ENCODE measurements at regions not wholly inside any gene's neighbourhood (a gene's known extent, or its start where the extent isn't known, plus 50 kb on each side); places are given as distances from the start of the nearest gene placed in this dataset.

DNA sequence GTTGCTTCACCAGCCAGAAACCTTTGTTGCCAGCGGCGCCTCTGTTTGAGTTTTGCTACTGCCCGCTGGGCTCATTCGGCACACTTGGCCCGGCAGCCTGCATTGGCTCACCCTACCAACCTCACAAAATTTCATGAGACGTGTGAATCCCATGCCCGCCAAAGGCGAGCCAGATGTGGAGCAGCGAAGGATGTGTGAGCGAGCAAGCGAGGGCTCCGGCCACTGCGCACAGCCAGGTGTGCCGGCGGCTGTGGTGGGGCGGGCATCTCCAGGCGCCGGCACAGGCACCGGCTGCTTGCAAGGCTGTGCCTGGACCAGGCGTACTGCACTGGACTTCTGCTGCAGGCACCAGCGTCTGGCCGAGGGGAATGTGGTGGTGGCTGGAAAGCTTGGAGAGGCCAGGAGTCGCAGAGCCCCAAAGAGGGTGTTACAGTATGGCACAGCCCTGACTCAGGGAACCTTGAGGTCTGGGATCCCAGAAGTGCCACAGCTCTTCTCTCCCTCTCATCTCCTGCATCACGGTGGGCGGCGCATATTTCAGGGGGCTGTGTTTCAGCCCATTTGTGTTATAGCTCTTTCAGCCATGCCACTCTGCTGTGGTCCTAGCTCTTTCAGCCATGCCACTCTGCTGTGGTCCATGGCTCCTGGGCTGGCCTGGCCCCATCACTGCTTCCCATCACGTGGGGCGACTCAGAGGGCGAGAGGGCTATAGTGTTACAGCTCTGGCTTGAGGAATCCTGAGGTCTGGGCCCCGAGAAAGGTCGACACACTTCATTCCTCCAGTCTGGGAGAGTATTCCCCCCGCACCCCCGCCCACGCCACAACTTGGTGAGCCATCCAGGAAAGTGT, 592.0 kb upstream of the SLITRK5 start:
- TF ChIP-seq POLR2AphosphoS5 (IDR thresholded peaks at IDR 0.05; ENCODE audit: low read depth, low read length), result no peak
- no peak for TF ChIP-seq POLR2A (IDR thresholded peaks at IDR 0.05; ENCODE audit: low read depth, low read length)
- DNase-seq (ENCODE audit: insufficient read length), result no peak
- FAIRE-seq, result no peak

GRCh38 chr13:87080100-87080779, 590.9 kb upstream of the SLITRK5 start:
- DNase-seq (ENCODE audit: insufficient read length) (no peak), FAIRE-seq (no peak)
- TF ChIP-seq TAF1 (IDR thresholded peaks at IDR 0.05; ENCODE audit: borderline replicate concordance, low read depth, low read length), result no peak
- no peak for TF ChIP-seq POLR2AphosphoS5 (IDR thresholded peaks at IDR 0.05; ENCODE audit: low read depth, low read length)
- TF ChIP-seq POLR2A (IDR thresholded peaks at IDR 0.05; ENCODE audit: low read depth, low read length), result no peak

DNA sequence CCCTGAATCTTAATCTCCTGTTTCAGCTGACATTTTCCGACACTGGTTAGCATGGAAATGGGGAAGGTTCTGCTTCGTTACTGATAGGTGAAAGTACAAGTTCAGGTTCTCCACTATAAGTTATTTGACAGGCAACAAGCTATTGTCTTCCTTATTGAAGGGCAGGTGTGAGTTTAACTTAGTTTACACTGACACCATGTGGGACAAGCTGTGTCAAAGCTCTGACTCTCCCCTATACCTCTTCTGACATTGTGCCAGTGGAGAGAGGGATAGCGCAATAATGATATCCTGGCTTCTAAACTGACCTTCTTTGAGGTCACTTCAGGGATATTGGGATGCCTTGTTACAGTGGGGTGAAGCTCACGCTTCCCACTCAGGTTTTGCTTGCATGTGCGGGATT, 587.0 kb upstream of the SLITRK5 start:
- no peak for TF ChIP-seq POLR2A (IDR thresholded peaks at IDR 0.05; ENCODE audit: low read depth, low read length)
- no peak for TF ChIP-seq TAF1 (IDR thresholded peaks at IDR 0.05; ENCODE audit: borderline replicate concordance, low read depth, low read length)
- TF ChIP-seq POLR2AphosphoS5 (IDR thresholded peaks at IDR 0.05; ENCODE audit: low read depth, low read length), result no peak
- DNase-seq (ENCODE audit: insufficient read length), result no peak
- FAIRE-seq, result no peak

- no peak for TF ChIP-seq POLR2AphosphoS5 (IDR thresholded peaks at IDR 0.05; ENCODE audit: low read depth, low read length)
- TF ChIP-seq TAF1 (IDR thresholded peaks at IDR 0.05; ENCODE audit: borderline replicate concordance, low read depth, low read length), result no peak
- TF ChIP-seq POLR2A (IDR thresholded peaks at IDR 0.05; ENCODE audit: low read depth, low read length), result no peak
- no peak for DNase-seq (ENCODE audit: insufficient read length)
- no peak for FAIRE-seq
Observed at GRCh38 chr13:87087741-87088140, 583.4 kb upstream of the SLITRK5 start.

DNA sequence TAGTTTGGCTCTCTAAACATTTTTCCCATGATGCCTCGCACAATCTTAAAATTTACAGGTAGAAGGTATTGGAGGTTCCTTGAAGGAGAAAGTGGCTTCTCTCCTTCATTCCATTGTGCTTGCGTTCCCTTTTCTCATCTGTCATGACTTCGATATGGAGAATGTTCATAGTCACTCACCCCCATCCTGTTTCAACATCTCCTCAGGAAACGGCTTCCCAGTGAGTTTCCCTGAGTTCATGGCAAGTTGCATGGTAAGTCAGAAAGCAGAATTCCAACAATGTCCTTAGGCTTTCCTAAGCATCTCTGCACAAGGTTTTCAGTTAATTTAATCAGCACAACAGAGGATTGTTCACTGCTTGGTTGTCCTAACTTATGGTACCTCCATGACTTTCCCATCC, 581.8 kb upstream of the SLITRK5 start:
- DNase-seq (ENCODE audit: insufficient read length) (no peak), FAIRE-seq (no peak)
- TF ChIP-seq POLR2A (IDR thresholded peaks at IDR 0.05; ENCODE audit: low read depth, low read length) (no peak), POLR2AphosphoS5 (IDR thresholded peaks at IDR 0.05; ENCODE audit: low read depth, low read length) (no peak)

DNA sequence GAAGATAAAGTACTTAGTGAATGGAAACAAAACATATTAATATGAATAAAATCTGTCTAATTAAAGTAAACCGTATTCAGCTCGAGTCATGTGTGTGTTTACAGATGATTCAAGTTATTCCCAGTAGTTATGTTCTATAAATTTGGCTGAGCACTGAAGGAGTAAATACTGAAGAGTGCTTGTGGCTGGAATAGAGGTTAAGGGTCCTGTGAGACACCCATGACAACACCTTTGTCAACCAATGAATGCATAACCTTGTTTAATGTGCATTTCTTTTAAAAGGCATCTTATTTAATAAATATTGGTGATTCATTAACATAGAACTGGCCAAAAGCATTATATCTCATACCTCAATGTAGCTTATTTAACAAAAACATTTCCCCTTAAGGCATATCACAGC, 577.8 kb upstream of the SLITRK5 start:
- DNase-seq (ENCODE audit: insufficient read length) (no peak), FAIRE-seq (no peak)
- no peak for TF ChIP-seq POLR2A (IDR thresholded peaks at IDR 0.05; ENCODE audit: low read depth, low read length)
- no peak for TF ChIP-seq POLR2AphosphoS5 (IDR thresholded peaks at IDR 0.05; ENCODE audit: low read depth, low read length)
- no peak for TF ChIP-seq TAF1 (IDR thresholded peaks at IDR 0.05; ENCODE audit: borderline replicate concordance, low read depth, low read length)

GRCh38 chr13:87094646-87095045, 576.5 kb upstream of the SLITRK5 start:
- no peak for FAIRE-seq
- TF ChIP-seq TAF1 (IDR thresholded peaks at IDR 0.05; ENCODE audit: borderline replicate concordance, low read depth, low read length), result no peak
- TF ChIP-seq POLR2A (IDR thresholded peaks at IDR 0.05; ENCODE audit: low read depth, low read length), result no peak
- no peak for TF ChIP-seq POLR2AphosphoS5 (IDR thresholded peaks at IDR 0.05; ENCODE audit: low read depth, low read length)
- DNase-seq (ENCODE audit: insufficient read length), result no peak

DNA sequence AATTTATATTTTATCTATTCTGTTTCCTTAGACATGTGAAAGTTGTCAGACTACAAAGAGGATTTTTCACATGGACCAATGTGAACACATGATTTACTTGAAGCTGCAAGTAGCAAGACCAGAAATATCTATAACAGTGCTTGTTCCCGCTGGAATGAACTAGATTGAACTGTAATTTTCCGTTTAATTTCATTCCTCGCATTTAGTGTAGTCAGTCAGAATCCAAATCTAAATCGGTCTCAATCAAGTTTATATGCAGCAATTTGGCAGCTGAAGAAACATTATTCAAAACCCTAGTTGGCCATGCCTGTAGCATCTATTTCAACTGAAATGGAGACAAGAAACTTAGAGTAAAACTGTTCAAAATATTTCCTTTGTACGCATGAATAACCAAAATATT, 570.7 kb upstream of the SLITRK5 start:
- TF ChIP-seq POLR2A (IDR thresholded peaks at IDR 0.05; ENCODE audit: low read depth, low read length) (no peak), POLR2AphosphoS5 (IDR thresholded peaks at IDR 0.05; ENCODE audit: low read depth, low read length) (no peak), TAF1 (IDR thresholded peaks at IDR 0.05; ENCODE audit: borderline replicate concordance, low read depth, low read length) (no peak)
- no peak for DNase-seq (ENCODE audit: insufficient read length)
- no peak for FAIRE-seq

- TF ChIP-seq POLR2A (IDR thresholded peaks at IDR 0.05; ENCODE audit: low read depth, low read length) (no peak), POLR2AphosphoS5 (IDR thresholded peaks at IDR 0.05; ENCODE audit: low read depth, low read length) (no peak), TAF1 (IDR thresholded peaks at IDR 0.05; ENCODE audit: borderline replicate concordance, low read depth, low read length) (no peak)
- no peak for FAIRE-seq
- DNase-seq (ENCODE audit: insufficient read length), result no peak
Observed at GRCh38 chr13:87107651-87108050, 563.5 kb upstream of the SLITRK5 start.

- TF ChIP-seq POLR2AphosphoS5 (IDR thresholded peaks at IDR 0.05; ENCODE audit: low read depth, low read length), result no peak
- TF ChIP-seq POLR2A (IDR thresholded peaks at IDR 0.05; ENCODE audit: low read depth, low read length), result no peak
- no peak for TF ChIP-seq TAF1 (IDR thresholded peaks at IDR 0.05; ENCODE audit: borderline replicate concordance, low read depth, low read length)
- DNase-seq (ENCODE audit: insufficient read length) (no peak), FAIRE-seq (no peak)
Observed at GRCh38 chr13:87120476-87120875, 550.7 kb upstream of the SLITRK5 start.

DNA sequence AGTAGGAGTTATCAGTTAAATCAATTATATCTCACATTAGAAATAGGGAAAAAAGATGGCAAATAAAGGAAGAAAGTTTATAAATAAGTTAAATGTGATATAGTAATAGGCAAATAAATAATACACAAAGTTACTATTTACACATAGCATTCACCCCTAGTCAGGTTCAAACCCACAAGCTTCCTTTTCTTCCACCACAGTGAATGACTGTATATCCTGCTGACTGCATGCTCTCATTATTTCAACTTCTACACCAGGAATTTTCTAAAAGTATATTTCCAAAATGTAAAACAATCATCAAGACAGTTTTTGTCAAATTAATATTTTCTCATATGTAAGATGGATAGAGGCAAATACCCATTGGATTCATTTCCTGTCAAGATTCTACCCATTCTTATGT, 548.6 kb upstream of the SLITRK5 start:
- TF ChIP-seq POLR2A (IDR thresholded peaks at IDR 0.05; ENCODE audit: low read depth, low read length) (no peak), POLR2AphosphoS5 (IDR thresholded peaks at IDR 0.05; ENCODE audit: low read depth, low read length) (no peak), TAF1 (IDR thresholded peaks at IDR 0.05; ENCODE audit: borderline replicate concordance, low read depth, low read length) (no peak)
- DNase-seq (ENCODE audit: insufficient read length) (no peak), FAIRE-seq (no peak)
